Peyer's patch (tissue), 4 donors: ENCODE measurements at regions not wholly inside any gene's neighbourhood (a gene's known extent, or its start where the extent isn't known, plus 50 kb on each side); places are given as distances from the start of the nearest gene placed in this dataset.

Experiments
- POLR2A ChIP-seq, 2 donors: fragments of 450-650 bp; IDR thresholded peaks; one replicate each; pipeline ENCODE4 v1.5.1; 2017; ENCODE audit warnings: antibody characterized with exemption in 2 of 2, mild to moderate bottlenecking in 2 of 2, moderate library complexity in 2 of 2
- TF ChIP-seq, protein P1 (sequence below), 6 experiments: fragments of 450-650 bp in 4 of 6; fragments of 200-600 bp in 2 of 6; sonication (generic) in 1 of 6; IDR thresholded peaks; one replicate each; pipeline ENCODE4 v1.5.1; 2017 to 2019; ENCODE audit warnings: antibody characterized with exemption in 6 of 6, mild to moderate bottlenecking in 3 of 6, moderate library complexity in 1 of 6

DNA sequence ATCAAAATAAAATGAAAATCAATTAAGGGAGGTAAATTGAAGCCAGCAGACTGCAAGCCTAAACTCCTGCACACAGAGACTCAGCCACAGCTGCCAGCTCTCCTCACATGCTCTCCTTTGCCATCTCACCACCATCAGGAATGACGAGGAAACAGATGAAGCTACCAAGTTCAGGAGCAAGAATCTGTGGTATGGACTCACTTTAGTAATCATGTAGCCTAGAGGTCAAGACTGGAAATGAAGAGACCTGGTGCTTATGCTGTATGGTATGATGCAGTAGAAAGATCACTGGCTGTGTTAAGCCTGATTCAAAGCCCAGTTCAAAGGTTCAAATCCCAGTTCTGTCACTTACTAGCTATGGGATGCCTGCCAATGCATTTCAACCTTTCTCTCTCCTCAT is 78.9 kb upstream of the CAMK1G start:
- TF ChIP-seq, protein P1, sequence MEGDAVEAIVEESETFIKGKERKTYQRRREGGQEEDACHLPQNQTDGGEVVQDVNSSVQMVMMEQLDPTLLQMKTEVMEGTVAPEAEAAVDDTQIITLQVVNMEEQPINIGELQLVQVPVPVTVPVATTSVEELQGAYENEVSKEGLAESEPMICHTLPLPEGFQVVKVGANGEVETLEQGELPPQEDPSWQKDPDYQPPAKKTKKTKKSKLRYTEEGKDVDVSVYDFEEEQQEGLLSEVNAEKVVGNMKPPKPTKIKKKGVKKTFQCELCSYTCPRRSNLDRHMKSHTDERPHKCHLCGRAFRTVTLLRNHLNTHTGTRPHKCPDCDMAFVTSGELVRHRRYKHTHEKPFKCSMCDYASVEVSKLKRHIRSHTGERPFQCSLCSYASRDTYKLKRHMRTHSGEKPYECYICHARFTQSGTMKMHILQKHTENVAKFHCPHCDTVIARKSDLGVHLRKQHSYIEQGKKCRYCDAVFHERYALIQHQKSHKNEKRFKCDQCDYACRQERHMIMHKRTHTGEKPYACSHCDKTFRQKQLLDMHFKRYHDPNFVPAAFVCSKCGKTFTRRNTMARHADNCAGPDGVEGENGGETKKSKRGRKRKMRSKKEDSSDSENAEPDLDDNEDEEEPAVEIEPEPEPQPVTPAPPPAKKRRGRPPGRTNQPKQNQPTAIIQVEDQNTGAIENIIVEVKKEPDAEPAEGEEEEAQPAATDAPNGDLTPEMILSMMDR (IDR thresholded peaks at IDR 0.05), result no peak
- no peak for TF ChIP-seq POLR2A (IDR thresholded peaks at IDR 0.05)
